ENCODE measurements at regions not wholly inside any gene's neighbourhood (a gene's known extent, or its start where the extent isn't known, plus 50 kb on each side); places are given as distances from the start of the nearest gene placed in this dataset.

GRCh38 chr21:36555199-36555800 lies 75.4 kb upstream of the CLDN14 start:
- no peak for DNase-seq

DNA sequence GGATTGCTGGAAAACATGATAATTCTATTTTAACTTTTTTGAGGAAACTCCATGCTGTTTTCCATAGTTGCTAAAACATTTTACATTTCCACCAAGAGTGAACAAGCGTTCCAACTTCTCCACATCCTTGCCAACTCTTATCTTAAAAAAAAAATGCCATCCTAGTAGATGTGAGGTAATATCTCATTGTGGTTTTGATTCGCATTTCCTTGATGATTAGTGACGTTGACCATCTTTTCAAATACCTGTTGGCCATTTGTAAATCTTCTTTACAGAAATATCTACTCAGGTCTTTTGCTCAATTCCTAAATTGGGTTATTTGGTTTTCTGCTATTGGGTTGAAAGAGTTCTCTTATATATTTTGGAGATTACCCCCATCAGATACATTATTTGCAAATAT lies 77.4 kb upstream of the CLDN14 start:
- DNase-seq = no peak

DNA sequence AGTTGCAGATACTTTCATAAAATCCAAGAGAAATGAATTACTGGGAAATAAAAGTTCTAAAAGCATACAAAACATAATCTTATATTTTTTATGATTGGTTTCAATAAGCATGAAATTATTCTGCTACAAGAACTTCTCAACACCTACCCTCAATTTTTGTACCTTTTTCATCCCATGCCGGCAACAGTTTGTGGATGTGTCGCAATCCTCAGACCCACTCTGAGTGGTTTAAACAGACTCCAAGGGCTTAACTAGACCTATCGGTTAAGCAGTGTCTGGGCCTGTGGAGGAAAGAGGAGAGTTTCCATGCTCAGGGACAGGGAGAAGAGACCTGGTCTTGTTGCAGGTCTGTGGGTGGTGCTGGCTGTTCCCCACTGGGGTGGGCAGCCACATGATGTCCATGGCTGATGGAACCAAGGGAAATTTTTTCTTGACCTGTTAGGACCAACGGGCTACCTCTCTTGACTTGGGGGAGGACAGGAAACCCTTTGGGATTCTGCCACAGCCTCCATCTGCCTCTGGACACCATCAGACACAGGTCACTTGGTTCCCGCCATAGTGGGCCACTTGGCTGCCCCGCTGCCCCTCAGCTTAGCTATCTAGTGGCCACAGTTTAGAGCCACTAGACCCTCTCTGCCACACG lies 81.1 kb upstream of the CLDN14 start:
- no peak for DNase-seq

GRCh38 chr21:36563341-36563926 lies 83.5 kb upstream of the CLDN14 start:
- no peak for DNase-seq

DNA sequence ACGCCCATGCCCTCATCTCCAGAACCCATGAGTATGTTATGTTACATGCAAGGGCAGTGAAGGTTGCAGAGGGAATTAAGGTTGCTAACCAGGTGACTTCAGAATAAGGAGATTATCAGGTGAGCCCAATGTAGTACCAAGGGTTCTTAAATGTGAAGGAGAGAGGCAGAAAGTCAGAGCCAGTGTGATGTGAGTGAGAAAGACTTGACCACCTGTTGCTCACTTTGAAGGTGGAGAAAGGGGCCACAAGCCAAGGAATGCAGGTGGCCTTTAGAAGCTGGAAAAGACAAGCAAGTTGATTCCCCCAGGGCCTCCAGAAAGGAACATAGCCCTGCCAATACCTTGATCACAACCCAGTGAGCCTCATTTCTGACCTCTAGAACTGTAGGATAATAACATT lies 84.7 kb upstream of the CLDN14 start:
- no peak for DNase-seq

GRCh38 chr21:36565540-36565939 lies 85.6 kb upstream of the CLDN14 start:
- no peak for DNase-seq

DNA sequence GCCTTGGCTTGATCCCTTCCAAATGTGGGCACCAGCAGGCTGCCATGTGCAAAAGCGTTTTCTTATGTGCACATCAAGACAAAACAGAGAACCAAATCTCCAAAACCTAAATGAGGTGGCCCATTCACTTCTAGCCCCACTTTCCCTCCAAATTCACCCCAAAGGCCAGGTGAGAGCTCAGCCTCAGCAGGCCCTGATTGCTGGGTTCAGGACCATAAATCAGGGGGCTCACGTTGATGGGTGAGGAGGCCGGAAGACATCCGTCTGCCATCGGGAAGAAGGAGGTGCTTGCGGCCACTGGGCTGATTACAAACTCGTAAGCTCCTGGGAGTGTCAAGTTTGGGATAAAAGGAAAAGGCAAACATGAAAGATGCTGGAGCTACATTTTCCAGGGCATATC lies 86.7 kb upstream of the CLDN14 start:
- DNase-seq = no peak

DNA sequence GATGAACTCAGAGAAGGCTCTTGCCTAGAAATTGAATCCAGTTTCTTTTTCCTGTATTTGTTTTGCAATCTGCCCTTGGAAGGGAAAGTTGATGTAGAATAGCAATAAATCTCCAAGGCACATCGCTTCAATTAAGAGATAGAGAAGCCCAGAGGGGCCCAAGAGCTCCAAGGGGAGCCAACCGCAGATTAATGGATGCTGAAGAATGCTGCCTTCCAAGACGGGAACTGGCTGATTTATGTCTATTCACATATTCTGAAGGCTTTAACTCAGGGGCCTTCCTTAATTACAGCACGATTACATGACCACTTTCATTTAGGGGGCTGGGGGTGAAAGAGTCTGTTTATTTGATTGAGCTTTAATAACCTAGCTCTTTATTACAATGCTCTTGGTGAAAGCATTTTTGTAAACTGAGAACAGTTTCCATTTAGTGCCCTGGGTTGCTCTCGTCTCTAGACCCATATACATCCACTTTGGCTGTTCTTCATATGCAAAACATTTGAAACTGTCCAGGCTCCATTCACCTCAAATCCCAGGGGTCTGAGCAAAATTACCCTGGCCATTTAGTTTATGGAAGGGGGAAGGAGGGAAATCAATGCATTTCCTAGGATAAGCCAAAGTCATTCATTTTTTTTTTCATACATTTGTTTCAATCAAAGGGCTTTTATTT lies 87.4 kb upstream of the CLDN14 start:
- DNase-seq = no peak

DNA sequence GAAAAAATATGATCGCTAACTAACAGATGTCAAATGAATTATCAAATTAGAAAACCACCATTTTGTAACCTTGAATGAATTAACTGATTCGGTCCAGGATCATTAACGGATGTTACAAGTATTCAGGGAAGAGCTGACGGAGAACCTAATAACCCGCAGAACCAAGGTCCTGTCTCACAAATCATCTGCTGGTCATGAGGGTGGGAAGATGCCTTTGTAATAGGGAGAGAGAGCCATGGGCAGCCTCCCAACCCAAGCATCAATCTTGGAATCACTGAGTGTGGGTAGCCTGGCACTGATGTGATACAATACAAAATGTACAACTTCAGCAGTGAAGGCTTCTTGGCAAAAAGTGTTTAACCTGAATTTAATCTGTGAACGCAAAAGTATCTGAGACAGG lies 89.6 kb upstream of the CLDN14 start:
- no peak for DNase-seq

DNA sequence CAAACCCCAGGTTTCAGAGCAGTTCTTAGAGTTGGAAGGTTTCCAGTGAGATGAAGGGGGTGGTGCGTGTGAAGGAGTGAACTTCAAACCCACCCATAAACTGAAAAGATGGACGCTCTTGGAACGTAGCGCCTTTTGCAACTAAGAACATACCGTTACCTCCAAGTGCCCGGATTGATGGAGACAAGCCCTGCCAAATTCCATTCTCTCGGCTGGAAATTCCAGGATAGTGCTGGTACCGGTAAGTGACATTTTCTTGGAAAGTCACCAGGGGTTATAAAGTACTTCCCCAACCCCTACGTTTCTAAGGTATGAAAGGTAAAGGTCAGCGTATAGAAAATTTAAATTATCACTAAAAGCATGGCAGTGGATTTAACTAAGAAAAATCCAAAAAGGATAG lies 91.6 kb upstream of the CLDN14 start:
- no peak for DNase-seq

GRCh38 chr21:36572039-36572438 lies 92.1 kb upstream of the CLDN14 start:
- DNase-seq = no peak

DNA sequence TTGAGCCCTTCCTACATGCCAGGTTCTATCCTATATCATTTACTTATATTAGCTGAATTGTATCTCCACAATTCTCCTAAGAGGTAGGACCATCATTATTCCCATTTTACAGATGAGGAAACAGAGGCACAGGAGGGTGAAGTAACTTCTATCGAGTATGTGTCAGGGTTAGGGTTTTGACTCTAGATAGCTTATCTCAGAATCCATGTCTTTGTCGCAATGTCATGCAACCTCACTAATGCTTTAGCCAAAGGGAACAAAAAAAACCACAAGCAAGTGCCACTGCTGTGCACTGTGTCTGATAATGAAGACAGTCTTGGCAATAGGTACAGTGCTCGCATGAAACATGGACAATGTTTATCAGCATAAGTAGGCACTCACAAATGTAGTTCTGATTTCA lies 95.4 kb upstream of the CLDN14 start:
- no peak for DNase-seq

DNA sequence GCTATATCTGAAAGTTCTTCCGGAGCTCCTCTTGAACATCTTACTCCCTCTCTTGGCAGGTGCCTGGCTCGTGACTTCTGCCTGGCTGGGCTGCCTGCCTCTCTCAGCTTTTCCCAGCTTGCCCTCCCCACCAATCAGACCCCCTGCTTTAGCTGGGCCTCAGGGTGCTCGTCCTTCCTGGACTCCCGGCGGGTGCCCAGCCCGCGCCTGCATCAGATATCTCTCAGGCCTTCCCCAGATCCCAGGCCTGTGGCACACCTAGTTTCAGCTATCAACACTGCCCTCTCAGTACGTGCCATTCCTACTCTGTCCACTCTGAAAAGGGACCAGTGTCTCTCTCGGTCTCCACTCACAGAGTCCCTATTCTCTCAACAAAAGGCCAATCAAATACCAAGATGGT lies 96.5 kb upstream of the CLDN14 start:
- DNase-seq = no peak

GRCh38 chr21:36579898-36580297 lies 100.0 kb upstream of the CLDN14 start:
- no peak for DNase-seq

DNA sequence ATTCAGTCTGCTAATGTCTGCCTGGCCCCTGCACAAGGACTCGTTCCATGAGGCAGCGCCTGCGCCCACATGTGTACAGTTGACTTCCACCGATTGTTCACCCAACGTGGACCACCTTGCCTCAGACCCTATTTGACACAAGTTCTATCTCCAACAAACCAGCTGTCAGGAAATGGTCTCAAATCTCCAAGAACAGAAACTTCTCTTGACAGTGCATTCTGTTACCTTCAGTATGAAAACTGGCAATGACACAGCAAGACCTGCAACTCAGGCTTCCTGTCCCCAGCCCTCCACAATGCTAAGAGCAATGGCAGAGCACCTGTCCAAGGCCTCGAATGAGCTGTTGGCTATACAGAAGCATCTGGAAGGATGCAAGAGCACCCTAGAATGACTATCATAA lies 102.3 kb upstream of the CLDN14 start:
- DNase-seq = no peak

DNA sequence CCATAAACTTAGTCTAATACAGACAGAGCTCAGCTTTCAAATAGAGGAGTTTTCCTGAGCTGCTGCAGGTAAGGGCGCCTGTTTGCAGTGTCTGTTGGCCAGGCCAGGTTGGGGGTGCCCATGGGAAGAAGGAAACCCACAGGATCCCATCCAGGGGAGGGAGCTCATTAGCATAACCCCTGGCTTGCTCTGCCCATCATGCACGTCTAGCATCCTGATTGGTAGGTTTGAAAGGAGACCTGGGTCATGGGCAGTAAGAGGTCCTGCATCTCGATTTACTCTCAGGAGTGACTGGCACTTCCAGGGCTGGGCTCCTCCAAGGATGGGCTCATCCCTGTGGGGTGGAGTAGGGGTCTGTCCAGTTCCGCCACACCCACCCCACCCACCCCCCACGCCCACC lies 103.7 kb upstream of the CLDN14 start:
- DNase-seq = no peak

DNA sequence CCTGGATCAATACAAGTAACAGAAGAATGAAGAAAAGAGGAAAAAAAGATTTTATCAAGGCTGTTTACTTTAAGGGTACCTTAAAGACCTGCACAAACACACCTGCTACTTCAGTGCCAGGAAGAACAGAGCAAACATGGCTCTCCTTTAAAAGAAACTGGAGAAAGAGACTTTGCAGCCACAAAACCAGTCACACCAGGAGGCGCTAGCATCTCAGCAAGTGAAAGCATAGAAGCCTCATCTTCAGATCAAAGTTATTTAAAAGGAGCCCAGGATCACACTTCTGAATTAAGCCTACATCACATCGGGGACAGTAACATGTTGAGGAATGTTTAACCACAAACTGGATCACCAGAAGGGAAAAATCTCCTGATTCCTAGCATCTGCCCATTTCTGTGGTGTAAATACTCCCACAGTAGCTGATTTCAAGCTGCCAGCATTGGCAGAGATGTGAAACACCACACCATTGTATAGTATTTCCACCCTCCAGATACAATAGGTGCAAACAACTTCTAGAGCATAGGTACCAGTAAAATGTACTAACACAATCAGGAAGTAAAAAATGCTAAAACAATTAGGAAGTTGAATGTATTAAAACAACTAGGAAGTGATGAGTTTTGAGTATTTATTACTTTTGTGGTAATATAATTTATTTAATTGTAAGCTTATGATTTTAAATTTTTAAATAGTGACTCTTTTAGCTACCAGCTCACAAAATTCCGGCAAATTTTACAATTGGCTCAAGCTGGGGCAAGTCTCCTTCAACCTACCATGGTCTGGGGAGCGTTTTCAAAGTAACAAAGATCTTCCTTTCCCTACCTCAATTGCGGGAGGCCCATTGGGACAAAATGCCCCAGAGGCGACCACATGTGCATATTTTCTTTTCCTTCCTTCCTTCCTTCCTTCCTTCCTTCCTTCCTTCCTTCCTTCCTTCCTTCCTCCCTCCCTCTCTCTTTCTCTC lies 105.3 kb upstream of the CLDN14 start:
- DNase-seq = no peak

DNA sequence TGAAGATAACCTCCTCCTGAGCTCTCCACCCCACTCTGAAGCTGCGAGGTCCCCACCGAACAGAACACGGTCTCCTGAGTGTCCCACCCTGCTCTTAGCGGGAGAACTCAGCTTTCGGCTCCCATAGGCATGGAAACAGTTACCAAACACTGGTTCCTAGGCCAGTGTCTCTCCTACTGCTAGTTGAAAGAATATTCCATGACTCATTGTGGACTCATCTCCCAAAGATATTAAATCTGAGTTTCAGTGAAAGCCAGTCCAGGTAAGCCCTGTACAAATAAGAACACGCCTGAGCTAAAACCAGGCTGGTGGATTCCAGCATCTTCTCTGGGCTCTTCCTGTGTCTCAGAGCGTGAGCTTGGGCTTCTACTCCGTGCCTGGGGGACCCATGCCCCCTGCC lies 107.5 kb upstream of the CLDN14 start:
- DNase-seq = no peak

GRCh38 chr21:36589352-36589971 lies 109.5 kb upstream of the SIM2 start:
- DNase-seq = no peak

- DNase-seq = no peak
Measured at GRCh38 chr21:36591326-36591970, 107.5 kb upstream of the SIM2 start.

GRCh38 chr21:36596174-36596573 lies 102.7 kb upstream of the SIM2 start:
- DNase-seq = no peak

- DNase-seq = no peak
Measured at GRCh38 chr21:36601362-36601761, 97.6 kb upstream of the SIM2 start.
